ENCODE measurements at regions not wholly inside any gene's neighbourhood (a gene's known extent, or its start where the extent isn't known, plus 50 kb on each side); places are given as distances from the start of the nearest gene placed in this dataset.

- Histone ChIP-seq H3K27me3 (ENCODE audit: control insufficient read depth in 1 of 2, insufficient read depth in 2 of 2, low read length in 2 of 2) (peaks cover 5 to 23% of the 10 kb centered on the region in 2 experiments; a peak in 2 of 5 replicates), H3K4me1 (ENCODE audit: insufficient read depth, low read length) (peaks cover 6% of the 10 kb centered on the region), H3K36me3 (replicated peaks in 1 of 2; ENCODE audit: control insufficient read depth in 1 of 2, insufficient read depth in 2 of 2, low read length in 2 of 2) (no peaks in the 10 kb centered on the region), H3K79me2 (ENCODE audit: insufficient read depth, low read length) (no peaks in the 10 kb centered on the region), H3K9ac (ENCODE audit: insufficient read depth, low read depth, low read length) (no peak overlapping the region), H4K20me1 (ENCODE audit: insufficient read depth, low read length) (no peaks in the 10 kb centered on the region), H2AFZ (ENCODE audit: low read length) (no peak overlapping the region), H3K9me3 (ENCODE audit: low read length) (no peaks in the 10 kb centered on the region), H3K4me2 (ENCODE audit: low read depth, low read length) (no peak overlapping the region), H3K4me3 (replicated peaks in 1 of 3; ENCODE audit: insufficient read depth in 1 of 3, low read depth in 2 of 3, low read length in 3 of 3) (no peak overlapping the region), H3K27ac (ENCODE audit: extremely low read length, insufficient read depth, low read length) (no peak overlapping the region)
- TF ChIP-seq TCF7L2 (IDR thresholded peaks at IDR 0.05; ENCODE audit: low read depth, low read length) (no peak), TFAP4 (IDR thresholded peaks at IDR 0.05; ENCODE audit: borderline replicate concordance, low read depth) (peak; percentile 72; the same call in 1 of the 2 replicates), BHLHE40 (IDR thresholded peaks at IDR 0.05; ENCODE audit: low read length) (peak; percentile 89), ZNF670 (CRISPR knock-in tag; IDR thresholded peaks at IDR 0.05; ENCODE audit: borderline replicate concordance) (no peak), HNF4A (CRISPR knock-in tag; IDR thresholded peaks at IDR 0.05) (peak; percentile 47), ZNF639 (CRISPR knock-in tag; conservative IDR thresholded peaks at IDR 0.05) (no peak), PPARG (CRISPR knock-in tag; conservative IDR thresholded peaks at IDR 0.05) (0 out of 2 replicates have a peak, but pooled peaks have one; percentile 55), SOX13 (IDR thresholded peaks at IDR 0.05) (no peak), SOX13 (CRISPR knock-in tag; conservative IDR thresholded peaks at IDR 0.05 in 1 of 2, IDR thresholded peaks at IDR 0.05 in 1 of 2) (0 out of 4 replicates have a peak, but pooled peaks of 1 of the 2 experiments have one; percentile 12), ZNF143 (CRISPR knock-in tag; IDR thresholded peaks at IDR 0.05) (no peak), MXD4 (CRISPR knock-in tag; IDR thresholded peaks at IDR 0.05) (no peak), ZNF674 (CRISPR knock-in tag; IDR thresholded peaks at IDR 0.05; ENCODE audit: low read depth) (no peak), MBD4 (IDR thresholded peaks at IDR 0.05; ENCODE audit: borderline replicate concordance, low read length) (no peak), ZNF543 (CRISPR knock-in tag; IDR thresholded peaks at IDR 0.05) (no peak)
- TF ChIP-seq, protein P1, sequence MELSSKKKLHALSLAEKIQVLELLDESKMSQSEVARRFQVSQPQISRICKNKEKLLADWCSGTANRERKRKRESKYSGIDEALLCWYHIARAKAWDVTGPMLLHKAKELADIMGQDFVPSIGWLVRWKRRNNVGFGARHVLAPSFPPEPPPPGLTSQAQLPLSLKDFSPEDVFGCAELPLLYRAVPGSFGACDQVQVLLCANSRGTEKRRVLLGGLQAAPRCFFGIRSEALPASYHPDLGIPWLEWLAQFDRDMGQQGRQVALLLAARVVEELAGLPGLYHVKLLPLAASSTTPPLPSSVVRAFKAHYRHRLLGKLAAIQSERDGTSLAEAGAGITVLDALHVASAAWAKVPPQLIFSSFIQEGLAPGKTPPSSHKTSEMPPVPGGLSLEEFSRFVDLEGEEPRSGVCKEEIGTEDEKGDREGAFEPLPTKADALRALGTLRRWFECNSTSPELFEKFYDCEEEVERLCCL (CRISPR knock-in tag; IDR thresholded peaks at IDR 0.05; ENCODE audit: borderline replicate concordance) = no peak
- TF ChIP-seq, protein P2, sequence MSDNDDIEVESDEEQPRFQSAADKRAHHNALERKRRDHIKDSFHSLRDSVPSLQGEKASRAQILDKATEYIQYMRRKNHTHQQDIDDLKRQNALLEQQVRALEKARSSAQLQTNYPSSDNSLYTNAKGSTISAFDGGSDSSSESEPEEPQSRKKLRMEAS (IDR thresholded peaks at IDR 0.05) = peak; percentile 24; the same call in 1 of the 2 replicates
- TF ChIP-seq, protein P3, sequence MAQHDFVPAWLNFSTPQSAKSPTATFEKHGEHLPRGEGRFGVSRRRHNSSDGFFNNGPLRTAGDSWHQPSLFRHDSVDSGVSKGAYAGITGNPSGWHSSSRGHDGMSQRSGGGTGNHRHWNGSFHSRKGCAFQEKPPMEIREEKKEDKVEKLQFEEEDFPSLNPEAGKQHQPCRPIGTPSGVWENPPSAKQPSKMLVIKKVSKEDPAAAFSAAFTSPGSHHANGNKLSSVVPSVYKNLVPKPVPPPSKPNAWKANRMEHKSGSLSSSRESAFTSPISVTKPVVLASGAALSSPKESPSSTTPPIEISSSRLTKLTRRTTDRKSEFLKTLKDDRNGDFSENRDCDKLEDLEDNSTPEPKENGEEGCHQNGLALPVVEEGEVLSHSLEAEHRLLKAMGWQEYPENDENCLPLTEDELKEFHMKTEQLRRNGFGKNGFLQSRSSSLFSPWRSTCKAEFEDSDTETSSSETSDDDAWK (CRISPR knock-in tag; IDR thresholded peaks at IDR 0.05) = no peak
- FAIRE-seq (no peak), DNase-seq (ENCODE audit: low spot score) (no peak), ATAC-seq (no peak)
- in situ Hi-C loops (cut with HindIII; ENCODE audit: extremely low pct_ligation_motif_present, low pct_unique_long_range_greater_than_20kb) (no loop called here), intact Hi-C loops (cut with micrococcal nuclease; ENCODE audit: unreplicated experiment) (no loop called here)
- CTCF ChIA-PET (ENCODE audit: low intra/inter-chr PET ratio, low total read pairs) = no interaction called here
- POLR2A ChIA-PET = no interaction called here
- no TSS peak for BruUV-seq (replicated peaks)
- 24% methylated on average over 9 of the region's 9 CpGs for WGBS (ENCODE audit: low lambda C conversion rate)
These were observed 226.1 kb upstream of the GMDS start for GRCh38 chr6:2471472-2471871.
